Adipocyte (in vitro differentiated cells): ENCODE measurements at regions not wholly inside any gene's neighbourhood (a gene's known extent, or its start where the extent isn't known, plus 50 kb on each side); places are given as distances from the start of the nearest gene placed in this dataset.

Source experiments
- DNase-seq: peaks from one replicate; pipeline ENCODE4 v3.0.0-alpha.2; 2015; ENCODE audit warnings: low read depth
- H3K27me3 ChIP-seq: replicated peaks from 2 replicates; pipeline ENCODE4 v1.7.0; 2013; ENCODE audit warnings: mild to moderate bottlenecking, low read length, moderate library complexity; ENCODE audit not compliant: control insufficient read depth, insufficient read depth
- H3K36me3 ChIP-seq: 2 replicates; pipeline ENCODE4 v1.7.0; 2013; ENCODE audit warnings: low read length, mild to moderate bottlenecking, moderate library complexity; ENCODE audit not compliant: control insufficient read depth, insufficient read depth, severe bottlenecking
- H3K4me1 ChIP-seq: 2 replicates; pipeline ENCODE4 v1.7.0; 2013; ENCODE audit warnings: mild to moderate bottlenecking, low read length, moderate library complexity; ENCODE audit not compliant: control insufficient read depth, insufficient read depth
- H3K4me3 ChIP-seq: 2 replicates; pipeline ENCODE4 v1.7.0; 2013; ENCODE audit warnings: mild to moderate bottlenecking, low read length, moderate library complexity
- H3K9ac ChIP-seq: 2 replicates; pipeline ENCODE4 v1.7.0; 2013; ENCODE audit warnings: mild to moderate bottlenecking, low read length, moderate library complexity
- H3K9me3 ChIP-seq: 2 replicates; pipeline ENCODE4 v1.7.0; 2013; ENCODE audit warnings: mild to moderate bottlenecking, low read length, moderate library complexity; ENCODE audit not compliant: control insufficient read depth

GRCh38 chr13:91031508-91031907 is 316.0 kb upstream of the MIR17HG start:
- Histone ChIP-seq H3K4me3 (no peak overlapping the region), H3K4me1 (no peaks in the 10 kb centered on the region), H3K9me3 (no peaks in the 10 kb centered on the region), H3K27me3 (peaks cover 11% of the 10 kb centered on the region), H3K9ac (no peak overlapping the region), H3K36me3 (no peaks in the 10 kb centered on the region)
- no peak for DNase-seq

- no peaks in the 10 kb centered on the region for H3K36me3 ChIP-seq
- H3K9me3 ChIP-seq, result no peaks in the 10 kb centered on the region
- DNase-seq, result no peak
- no peak overlapping the region for H3K4me3 ChIP-seq
- H3K9ac ChIP-seq, result no peak overlapping the region
- no peaks in the 10 kb centered on the region for H3K4me1 ChIP-seq
- H3K27me3 ChIP-seq, result peaks cover 11% of the 10 kb centered on the region
Observed at GRCh38 chr13:91032104-91032503, 315.4 kb upstream of the MIR17HG start.

GRCh38 chr13:91036886-91037285 is 310.6 kb upstream of the MIR17HG start:
- no peak overlapping the region for H3K9ac ChIP-seq
- H3K9me3 ChIP-seq, result no peaks in the 10 kb centered on the region
- H3K4me3 ChIP-seq, result no peak overlapping the region
- peaks cover 7% of the 10 kb centered on the region for H3K27me3 ChIP-seq
- DNase-seq, result no peak
- no peaks in the 10 kb centered on the region for H3K4me1 ChIP-seq
- no peaks in the 10 kb centered on the region for H3K36me3 ChIP-seq

- Histone ChIP-seq H3K4me3 (no peak overlapping the region), H3K9me3 (no peaks in the 10 kb centered on the region), H3K9ac (no peak overlapping the region), H3K27me3 (no peaks in the 10 kb centered on the region), H3K4me1 (no peaks in the 10 kb centered on the region), H3K36me3 (no peaks in the 10 kb centered on the region)
- no peak for DNase-seq
Observed at GRCh38 chr13:91042870-91043269, 304.6 kb upstream of the MIR17HG start.

- Histone ChIP-seq H3K27me3 (no peaks in the 10 kb centered on the region), H3K4me1 (no peaks in the 10 kb centered on the region), H3K4me3 (no peak overlapping the region), H3K9me3 (no peaks in the 10 kb centered on the region), H3K36me3 (no peaks in the 10 kb centered on the region), H3K9ac (no peak overlapping the region)
- DNase-seq, result peak; percentile 10
Observed at GRCh38 chr13:91045351-91046034, 302.0 kb upstream of the MIR17HG start.

GRCh38 chr13:91046715-91047327 is 300.7 kb upstream of the MIR17HG start:
- DNase-seq, result no peak
- Histone ChIP-seq H3K27me3 (no peaks in the 10 kb centered on the region), H3K4me1 (no peaks in the 10 kb centered on the region), H3K9ac (no peak overlapping the region), H3K36me3 (no peaks in the 10 kb centered on the region), H3K9me3 (no peaks in the 10 kb centered on the region), H3K4me3 (no peak overlapping the region)

GRCh38 chr13:91050970-91051369 is 296.5 kb upstream of the MIR17HG start:
- H3K4me1 ChIP-seq, result no peaks in the 10 kb centered on the region
- no peak overlapping the region for H3K4me3 ChIP-seq
- no peaks in the 10 kb centered on the region for H3K27me3 ChIP-seq
- H3K9ac ChIP-seq, result no peak overlapping the region
- no peak for DNase-seq
- no peaks in the 10 kb centered on the region for H3K9me3 ChIP-seq
- H3K36me3 ChIP-seq, result no peaks in the 10 kb centered on the region

GRCh38 chr13:91052876-91053275 is 294.6 kb upstream of the MIR17HG start:
- Histone ChIP-seq H3K4me3 (no peak overlapping the region), H3K4me1 (no peaks in the 10 kb centered on the region), H3K9ac (no peak overlapping the region), H3K36me3 (no peaks in the 10 kb centered on the region), H3K27me3 (no peaks in the 10 kb centered on the region), H3K9me3 (no peaks in the 10 kb centered on the region)
- no peak for DNase-seq

- Histone ChIP-seq H3K9ac (no peak overlapping the region), H3K36me3 (no peaks in the 10 kb centered on the region), H3K4me1 (no peaks in the 10 kb centered on the region), H3K27me3 (no peaks in the 10 kb centered on the region), H3K9me3 (no peaks in the 10 kb centered on the region), H3K4me3 (no peak overlapping the region)
- no peak for DNase-seq
Observed at GRCh38 chr13:91053318-91054065, 294.0 kb upstream of the MIR17HG start.

GRCh38 chr13:91054902-91055301 is 292.6 kb upstream of the MIR17HG start:
- Histone ChIP-seq H3K4me3 (no peak overlapping the region), H3K36me3 (no peaks in the 10 kb centered on the region), H3K4me1 (no peaks in the 10 kb centered on the region), H3K9me3 (no peaks in the 10 kb centered on the region), H3K9ac (no peak overlapping the region), H3K27me3 (no peaks in the 10 kb centered on the region)
- DNase-seq, result no peak

- no peak overlapping the region for H3K4me3 ChIP-seq
- no peaks in the 10 kb centered on the region for H3K9me3 ChIP-seq
- DNase-seq, result no peak
- no peak overlapping the region for H3K9ac ChIP-seq
- H3K4me1 ChIP-seq, result no peaks in the 10 kb centered on the region
- H3K27me3 ChIP-seq, result no peaks in the 10 kb centered on the region
- no peaks in the 10 kb centered on the region for H3K36me3 ChIP-seq
Observed at GRCh38 chr13:91056746-91057145, 290.7 kb upstream of the MIR17HG start.
